ENCODE measurements at regions not wholly inside any gene's neighbourhood (a gene's known extent, or its start where the extent isn't known, plus 50 kb on each side); places are given as distances from the start of the nearest gene placed in this dataset.

- TF ChIP-seq RAD21 (IDR thresholded peaks at IDR 0.05; ENCODE audit: low read depth) (no peak), USF1 (IDR thresholded peaks at IDR 0.05) (no peak), TEAD4 (IDR thresholded peaks at IDR 0.05) (no peak), YY1 (IDR thresholded peaks at IDR 0.05; ENCODE audit: low read depth) (no peak), EP300 (IDR thresholded peaks at IDR 0.05; ENCODE audit: borderline replicate concordance) (no peak), REST (IDR thresholded peaks at IDR 0.05; ENCODE audit: low read depth) (no peak), NFIC (IDR thresholded peaks at IDR 0.05) (no peak), CEBPB (IDR thresholded peaks at IDR 0.05) (no peak), ZBTB7A (IDR thresholded peaks at IDR 0.05; ENCODE audit: low read depth) (no peak), TCF12 (IDR thresholded peaks at IDR 0.05; ENCODE audit: low read depth) (no peak), FOXM1 (IDR thresholded peaks at IDR 0.05; ENCODE audit: borderline replicate concordance, low read depth) (no peak), TAF1 (IDR thresholded peaks at IDR 0.05; ENCODE audit: low read depth) (no peak), MAX (IDR thresholded peaks at IDR 0.05) (no peak), CREB1 (IDR thresholded peaks at IDR 0.05; ENCODE audit: low read depth) (no peak), EGR1 (IDR thresholded peaks at IDR 0.05) (no peak)
These were observed 91.7 kb downstream of the SPATA31A6 start for GRCh38 chr9:42275141-42275540.

- TF ChIP-seq YY1 (IDR thresholded peaks at IDR 0.05; ENCODE audit: low read depth) (no peak), USF1 (IDR thresholded peaks at IDR 0.05) (no peak), TCF12 (IDR thresholded peaks at IDR 0.05; ENCODE audit: low read depth) (no peak), NFIC (IDR thresholded peaks at IDR 0.05) (no peak), TEAD4 (IDR thresholded peaks at IDR 0.05) (no peak), EP300 (IDR thresholded peaks at IDR 0.05; ENCODE audit: borderline replicate concordance) (no peak), FOXM1 (IDR thresholded peaks at IDR 0.05; ENCODE audit: borderline replicate concordance, low read depth) (no peak), RAD21 (IDR thresholded peaks at IDR 0.05; ENCODE audit: low read depth) (no peak), CREB1 (IDR thresholded peaks at IDR 0.05; ENCODE audit: low read depth) (no peak), CEBPB (IDR thresholded peaks at IDR 0.05) (no peak)
These were observed 195.0 kb downstream of the SPATA31A6 start for GRCh38 chr9:42378418-42378815.

GRCh38 chr9:42386477-42386876, 203.0 kb downstream of the SPATA31A6 start:
- no peak for TF ChIP-seq TAF1 (IDR thresholded peaks at IDR 0.05; ENCODE audit: low read depth)
- no peak for TF ChIP-seq MAX (IDR thresholded peaks at IDR 0.05)
- no peak for TF ChIP-seq RAD21 (IDR thresholded peaks at IDR 0.05; ENCODE audit: low read depth)
- no peak for TF ChIP-seq CREB1 (IDR thresholded peaks at IDR 0.05; ENCODE audit: low read depth)
- no peak for TF ChIP-seq ZBTB7A (IDR thresholded peaks at IDR 0.05; ENCODE audit: low read depth)
- TF ChIP-seq EGR1 (IDR thresholded peaks at IDR 0.05): no peak
- TF ChIP-seq CEBPB (IDR thresholded peaks at IDR 0.05): no peak
- TF ChIP-seq EP300 (IDR thresholded peaks at IDR 0.05; ENCODE audit: borderline replicate concordance): no peak
- no peak for TF ChIP-seq FOXM1 (IDR thresholded peaks at IDR 0.05; ENCODE audit: borderline replicate concordance, low read depth)
- no peak for TF ChIP-seq REST (IDR thresholded peaks at IDR 0.05; ENCODE audit: low read depth)
- TF ChIP-seq YY1 (IDR thresholded peaks at IDR 0.05; ENCODE audit: low read depth): no peak
- TF ChIP-seq USF1 (IDR thresholded peaks at IDR 0.05): no peak
- no peak for TF ChIP-seq NFIC (IDR thresholded peaks at IDR 0.05)
- no peak for TF ChIP-seq TCF12 (IDR thresholded peaks at IDR 0.05; ENCODE audit: low read depth)

GRCh38 chr9:42388146-42388690, 204.8 kb downstream of the SPATA31A6 start:
- TF ChIP-seq EP300 (IDR thresholded peaks at IDR 0.05; ENCODE audit: borderline replicate concordance): no peak
- TF ChIP-seq FOXM1 (IDR thresholded peaks at IDR 0.05; ENCODE audit: borderline replicate concordance, low read depth): no peak
- TF ChIP-seq USF1 (IDR thresholded peaks at IDR 0.05): no peak
- TF ChIP-seq CEBPB (IDR thresholded peaks at IDR 0.05): no peak
- no peak for TF ChIP-seq TCF12 (IDR thresholded peaks at IDR 0.05; ENCODE audit: low read depth)
- TF ChIP-seq RAD21 (IDR thresholded peaks at IDR 0.05; ENCODE audit: low read depth): no peak
- TF ChIP-seq MAX (IDR thresholded peaks at IDR 0.05): no peak
- no peak for TF ChIP-seq TAF1 (IDR thresholded peaks at IDR 0.05; ENCODE audit: low read depth)

- no peak for TF ChIP-seq RAD21 (IDR thresholded peaks at IDR 0.05; ENCODE audit: low read depth)
- TF ChIP-seq USF1 (IDR thresholded peaks at IDR 0.05): no peak
- no peak for TF ChIP-seq EGR1 (IDR thresholded peaks at IDR 0.05)
- TF ChIP-seq FOXM1 (IDR thresholded peaks at IDR 0.05; ENCODE audit: borderline replicate concordance, low read depth): no peak
- TF ChIP-seq ZBTB7A (IDR thresholded peaks at IDR 0.05; ENCODE audit: low read depth): no peak
- TF ChIP-seq EP300 (IDR thresholded peaks at IDR 0.05; ENCODE audit: borderline replicate concordance): no peak
- no peak for TF ChIP-seq TEAD4 (IDR thresholded peaks at IDR 0.05)
- TF ChIP-seq TAF1 (IDR thresholded peaks at IDR 0.05; ENCODE audit: low read depth): no peak
- no peak for TF ChIP-seq REST (IDR thresholded peaks at IDR 0.05; ENCODE audit: low read depth)
- no peak for TF ChIP-seq CREB1 (IDR thresholded peaks at IDR 0.05; ENCODE audit: low read depth)
- no peak for TF ChIP-seq NFIC (IDR thresholded peaks at IDR 0.05)
- TF ChIP-seq MAX (IDR thresholded peaks at IDR 0.05): no peak
- no peak for TF ChIP-seq CEBPB (IDR thresholded peaks at IDR 0.05)
These were observed 205.4 kb downstream of the SPATA31A6 start for GRCh38 chr9:42388846-42389245.
